ENCODE measurements at regions not wholly inside any gene's neighbourhood (a gene's known extent, or its start where the extent isn't known, plus 50 kb on each side); places are given as distances from the start of the nearest gene placed in this dataset.
A peak's percentile ranks its signal among the peaks of the same experiment; 100 is the strongest.

DNA sequence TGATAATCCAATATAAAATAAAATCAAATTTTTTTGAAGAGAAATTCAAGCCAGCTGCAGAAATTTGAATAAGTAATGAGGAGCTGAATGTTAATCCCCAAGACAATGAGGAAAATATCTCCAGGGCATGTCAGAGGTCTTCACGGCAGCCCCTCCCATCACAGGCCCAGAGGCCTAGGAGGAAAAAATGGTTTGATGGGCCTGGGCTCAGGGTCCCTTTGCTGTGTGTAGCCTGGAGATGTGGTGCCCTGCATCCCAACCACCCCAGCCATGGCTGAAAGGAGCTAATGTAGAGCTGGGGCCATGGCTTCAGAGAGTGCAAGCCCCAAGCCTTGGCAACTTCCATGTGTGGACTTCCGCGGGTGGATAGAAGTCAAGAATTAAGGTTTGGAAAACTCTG is 618.3 kb downstream of the TAF11L14 start:
- Histone ChIP-seq H4K20me1 (replicated peaks; ENCODE audit: control insufficient read depth, insufficient read depth, low read length) (no peaks in the 10 kb centered on the region), H3K9me1 (ENCODE audit: control insufficient read depth, insufficient read depth, low read length) (no peaks in the 10 kb centered on the region), H3K4me2 (ENCODE audit: insufficient read depth, low read length) (no peak overlapping the region), H3K9ac (ENCODE audit: insufficient read depth in 1 of 2, low read depth in 2 of 2, low read length in 2 of 2) (no peak overlapping the region), H3K27ac (ENCODE audit: extremely low read depth, low read depth, low read length) (no peak overlapping the region), H3K27me3 (ENCODE audit: control insufficient read depth in 2 of 2, insufficient read depth in 2 of 2, low read length in 2 of 2) (no peaks in the 10 kb centered on the region), H3K4me1 (replicated peaks in 1 of 2; ENCODE audit: control insufficient read depth in 2 of 2, insufficient read depth in 2 of 2, low read length in 2 of 2) (no peaks in the 10 kb centered on the region), H3K9me3 (replicated peaks; ENCODE audit: control insufficient read depth, insufficient read depth, low read depth, low read length) (peaks cover under 1% of the 10 kb centered on the region; the same call in 1 of the 2 replicates), H3K36me3 (ENCODE audit: control insufficient read depth, insufficient read depth, low read length) (no peaks in the 10 kb centered on the region), H3K4me3 (no peak overlapping the region), H3K79me2 (ENCODE audit: control insufficient read depth, insufficient read depth, low read length) (no peaks in the 10 kb centered on the region), H2AFZ (ENCODE audit: low read depth, low read length) (no peak overlapping the region)
- in situ Hi-C loops (cut with MboI) (no loop called here), intact Hi-C loops (cut with micrococcal nuclease) (no loop called here)
- FAIRE-seq (no peak), ATAC-seq (no peak), DNase-seq (ENCODE audit: extremely low read depth in 1 of 4, low spot score in 3 of 4) (no peak)
- CTCF ChIA-PET (ENCODE audit: low intra/inter-chr PET ratio): no interaction called here
- WGBS (ENCODE audit: insufficient coverage, low coverage, missing lambda C conversion rate): 3% methylated on average over 3 of the region's 3 CpGs
- BruUV-seq (replicated peaks): no TSS peak
- POLR2A ChIA-PET: no interaction called here
- TF ChIP-seq CBX5 (IDR thresholded peaks at IDR 0.05; ENCODE audit: borderline replicate concordance, low read depth): 0 out of 2 replicates have a peak, but pooled peaks have one; percentile 46
- peak; percentile 58 for TF ChIP-seq ZFP36 (IDR thresholded peaks at IDR 0.05; ENCODE audit: low read depth, low read length, partially characterized antibody)
- TF ChIP-seq SRSF9 (IDR thresholded peaks at IDR 0.05; ENCODE audit: borderline replicate concordance, low read depth, low read length): no peak
- TF ChIP-seq RAD51 (IDR thresholded peaks at IDR 0.05; ENCODE audit: borderline replicate concordance, low read depth): no peak

GRCh38 chr5:18264126-18264882 is 630.0 kb downstream of the TAF11L14 start:
- no peak overlapping the region for H3K4me3 ChIP-seq
- intact Hi-C loops (cut with micrococcal nuclease) (no loop called here), in situ Hi-C loops (cut with MboI) (no loop called here)
- no peak overlapping the region for H3K27ac ChIP-seq (ENCODE audit: extremely low read depth, low read depth, low read length)
- H2AFZ ChIP-seq (ENCODE audit: low read depth, low read length): no peak overlapping the region
- H3K4me1 ChIP-seq (replicated peaks in 1 of 2; ENCODE audit: control insufficient read depth in 2 of 2, insufficient read depth in 2 of 2, low read length in 2 of 2): no peaks in the 10 kb centered on the region
- no peak for FAIRE-seq
- no peaks in the 10 kb centered on the region for H3K79me2 ChIP-seq (ENCODE audit: control insufficient read depth, insufficient read depth, low read length)
- WGBS (ENCODE audit: insufficient coverage, low coverage, missing lambda C conversion rate): 0% methylated on average over 3 of the region's 3 CpGs
- POLR2A ChIA-PET: no interaction called here
- H3K9me3 ChIP-seq (replicated peaks; ENCODE audit: control insufficient read depth, insufficient read depth, low read depth, low read length): no peaks in the 10 kb centered on the region
- no TSS peak for BruUV-seq (replicated peaks)
- no peak for DNase-seq (ENCODE audit: extremely low read depth in 1 of 4, low spot score in 3 of 4)
- H3K9me1 ChIP-seq (ENCODE audit: control insufficient read depth, insufficient read depth, low read length): no peaks in the 10 kb centered on the region
- no peaks in the 10 kb centered on the region for H3K36me3 ChIP-seq (ENCODE audit: control insufficient read depth, insufficient read depth, low read length)
- no peak overlapping the region for H3K9ac ChIP-seq (ENCODE audit: insufficient read depth in 1 of 2, low read depth in 2 of 2, low read length in 2 of 2)
- H4K20me1 ChIP-seq (replicated peaks; ENCODE audit: control insufficient read depth, insufficient read depth, low read length): no peaks in the 10 kb centered on the region
- CTCF ChIA-PET (ENCODE audit: low intra/inter-chr PET ratio): no interaction called here
- H3K4me2 ChIP-seq (ENCODE audit: insufficient read depth, low read length): no peak overlapping the region
- no peak for ATAC-seq
- no peaks in the 10 kb centered on the region for H3K27me3 ChIP-seq (ENCODE audit: control insufficient read depth in 2 of 2, insufficient read depth in 2 of 2, low read length in 2 of 2)
- no peak for TF ChIP-seq NELFE (IDR thresholded peaks at IDR 0.05; ENCODE audit: insufficient read depth, insufficient read length)
- TF ChIP-seq, protein P1, sequence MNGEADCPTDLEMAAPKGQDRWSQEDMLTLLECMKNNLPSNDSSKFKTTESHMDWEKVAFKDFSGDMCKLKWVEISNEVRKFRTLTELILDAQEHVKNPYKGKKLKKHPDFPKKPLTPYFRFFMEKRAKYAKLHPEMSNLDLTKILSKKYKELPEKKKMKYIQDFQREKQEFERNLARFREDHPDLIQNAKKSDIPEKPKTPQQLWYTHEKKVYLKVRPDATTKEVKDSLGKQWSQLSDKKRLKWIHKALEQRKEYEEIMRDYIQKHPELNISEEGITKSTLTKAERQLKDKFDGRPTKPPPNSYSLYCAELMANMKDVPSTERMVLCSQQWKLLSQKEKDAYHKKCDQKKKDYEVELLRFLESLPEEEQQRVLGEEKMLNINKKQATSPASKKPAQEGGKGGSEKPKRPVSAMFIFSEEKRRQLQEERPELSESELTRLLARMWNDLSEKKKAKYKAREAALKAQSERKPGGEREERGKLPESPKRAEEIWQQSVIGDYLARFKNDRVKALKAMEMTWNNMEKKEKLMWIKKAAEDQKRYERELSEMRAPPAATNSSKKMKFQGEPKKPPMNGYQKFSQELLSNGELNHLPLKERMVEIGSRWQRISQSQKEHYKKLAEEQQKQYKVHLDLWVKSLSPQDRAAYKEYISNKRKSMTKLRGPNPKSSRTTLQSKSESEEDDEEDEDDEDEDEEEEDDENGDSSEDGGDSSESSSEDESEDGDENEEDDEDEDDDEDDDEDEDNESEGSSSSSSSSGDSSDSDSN (IDR thresholded peaks at IDR 0.05; ENCODE audit: borderline replicate concordance in 1 of 2, low read depth in 2 of 2, low read length in 2 of 2): no peak
- no peak for TF ChIP-seq HMG20B (CRISPR knock-in tag; IDR thresholded peaks at IDR 0.05)
- no peak for TF ChIP-seq RHOXF2B (CRISPR knock-in tag; conservative IDR thresholded peaks at IDR 0.05)
- TF ChIP-seq, protein P2, sequence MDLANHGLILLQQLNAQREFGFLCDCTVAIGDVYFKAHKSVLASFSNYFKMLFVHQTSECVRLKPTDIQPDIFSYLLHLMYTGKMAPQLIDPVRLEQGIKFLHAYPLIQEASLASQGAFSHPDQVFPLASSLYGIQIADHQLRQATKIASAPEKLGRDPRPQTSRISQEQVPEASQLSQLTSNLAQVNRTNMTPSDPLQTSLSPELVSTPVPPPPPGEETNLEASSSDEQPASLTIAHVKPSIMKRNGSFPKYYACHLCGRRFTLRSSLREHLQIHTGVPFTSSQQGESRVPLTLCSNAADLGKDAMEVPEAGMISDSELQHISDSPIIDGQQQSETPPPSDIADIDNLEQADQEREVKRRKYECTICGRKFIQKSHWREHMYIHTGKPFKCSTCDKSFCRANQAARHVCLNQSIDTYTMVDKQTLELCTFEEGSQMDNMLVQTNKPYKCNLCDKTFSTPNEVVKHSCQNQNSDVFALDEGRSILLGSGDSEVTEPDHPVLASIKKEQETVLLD (IDR thresholded peaks at IDR 0.05): no peak
- no peak for TF ChIP-seq MAZ (CRISPR knock-in tag; conservative IDR thresholded peaks at IDR 0.05 in 1 of 2, IDR thresholded peaks at IDR 0.05 in 1 of 2)
- TF ChIP-seq SP1 (CRISPR knock-in tag; IDR thresholded peaks at IDR 0.05): no peak
